Breast epithelium (tissue), 3 donors: ENCODE measurements at regions not wholly inside any gene's neighbourhood (a gene's known extent, or its start where the extent isn't known, plus 50 kb on each side); places are given as distances from the start of the nearest gene placed in this dataset.

Experiments used
- POLR2A ChIP-seq: fragments of 450-650 bp; IDR thresholded peaks from one replicate; pipeline ENCODE4 v1.6.1; 2016; ENCODE audit warnings: antibody characterized with exemption, mild to moderate bottlenecking, moderate library complexity
- TF ChIP-seq, protein P1 (sequence below), 3 donors: fragments of 450-650 bp; IDR thresholded peaks; one replicate each; pipeline ENCODE4 v1.5.1; 2016 to 2017; ENCODE audit warnings: antibody characterized with exemption in 3 of 3, mild to moderate bottlenecking in 3 of 3, moderate library complexity in 3 of 3

GRCh38 chr4:160811956-160812355 lies 1351.8 kb downstream of the FSTL5 start:
- TF ChIP-seq, protein P1, sequence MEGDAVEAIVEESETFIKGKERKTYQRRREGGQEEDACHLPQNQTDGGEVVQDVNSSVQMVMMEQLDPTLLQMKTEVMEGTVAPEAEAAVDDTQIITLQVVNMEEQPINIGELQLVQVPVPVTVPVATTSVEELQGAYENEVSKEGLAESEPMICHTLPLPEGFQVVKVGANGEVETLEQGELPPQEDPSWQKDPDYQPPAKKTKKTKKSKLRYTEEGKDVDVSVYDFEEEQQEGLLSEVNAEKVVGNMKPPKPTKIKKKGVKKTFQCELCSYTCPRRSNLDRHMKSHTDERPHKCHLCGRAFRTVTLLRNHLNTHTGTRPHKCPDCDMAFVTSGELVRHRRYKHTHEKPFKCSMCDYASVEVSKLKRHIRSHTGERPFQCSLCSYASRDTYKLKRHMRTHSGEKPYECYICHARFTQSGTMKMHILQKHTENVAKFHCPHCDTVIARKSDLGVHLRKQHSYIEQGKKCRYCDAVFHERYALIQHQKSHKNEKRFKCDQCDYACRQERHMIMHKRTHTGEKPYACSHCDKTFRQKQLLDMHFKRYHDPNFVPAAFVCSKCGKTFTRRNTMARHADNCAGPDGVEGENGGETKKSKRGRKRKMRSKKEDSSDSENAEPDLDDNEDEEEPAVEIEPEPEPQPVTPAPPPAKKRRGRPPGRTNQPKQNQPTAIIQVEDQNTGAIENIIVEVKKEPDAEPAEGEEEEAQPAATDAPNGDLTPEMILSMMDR (IDR thresholded peaks at IDR 0.05): no peak
- no peak for TF ChIP-seq POLR2A
